Activated CD8-positive, alpha-beta T cell treated with anti-CD3 and anti-CD28 coated beads, Interleukin-2, amount 10 ng/mL, durations not matched to agents 7 days and 5 days (primary cell): ENCODE measurements at regions not wholly inside any gene's neighbourhood (a gene's known extent, or its start where the extent isn't known, plus 50 kb on each side); places are given as distances from the start of the nearest gene placed in this dataset.

Source experiments
- ATAC-seq: fragments of 150-1000 bp; cut with Tn5 transposase; one replicate; pipeline ENCODE4 v1.10.0; 2021; ENCODE audit warnings: moderate library complexity
- CTCF ChIA-PET: fragments of 350-600 bp; sonication (Branson Sonifier 250); formaldehyde crosslinking; loops from one replicate; lab custom pipeline; 2021; ENCODE audit warnings: antibody characterized with exemption; lab: Charles Lee
- POLR2A ChIA-PET: fragments of 350-600 bp; sonication (Branson Sonifier 250); formaldehyde crosslinking; loops from one replicate; lab custom pipeline; 2021; ENCODE audit warnings: antibody characterized with exemption; lab: Charles Lee
- DNase-seq: peaks from one replicate; pipeline ENCODE4 v3.0.0-alpha.2; 2020
- H3K27ac Mint-ChIP-seq: one replicate; pipeline ENCODE4 v1.8.0; 2021; ENCODE audit warnings: mild to moderate bottlenecking, mixed read lengths
- H3K27me3 Mint-ChIP-seq: one replicate; pipeline ENCODE4 v1.8.0; 2021; ENCODE audit warnings: low read depth, mixed read lengths
- H3K36me3 Mint-ChIP-seq: one replicate; pipeline ENCODE4 v1.8.0; 2021; ENCODE audit warnings: low read depth, mixed read lengths
- H3K4me1 Mint-ChIP-seq: one replicate; pipeline ENCODE4 v1.8.0; 2021; ENCODE audit warnings: low read depth, mixed read lengths
- H3K4me3 Mint-ChIP-seq: one replicate; pipeline ENCODE4 v1.8.0; 2021; ENCODE audit warnings: mild to moderate bottlenecking, mixed read lengths
- H3K9me3 Mint-ChIP-seq: one replicate; pipeline ENCODE4 v1.8.0; 2022; ENCODE audit warnings: mixed read lengths; ENCODE audit not compliant: insufficient read depth

- no peak for DNase-seq
- no peak overlapping the region for H3K27ac Mint-ChIP-seq
- ATAC-seq = no peak
- peaks cover 5% of the 10 kb centered on the region for H3K9me3 Mint-ChIP-seq
- no peaks in the 10 kb centered on the region for H3K27me3 Mint-ChIP-seq
- no peaks in the 10 kb centered on the region for H3K36me3 Mint-ChIP-seq
- POLR2A ChIA-PET = no interaction called here
- H3K4me1 Mint-ChIP-seq = no peaks in the 10 kb centered on the region
- CTCF ChIA-PET = no interaction called here
- H3K4me3 Mint-ChIP-seq = no peak overlapping the region
Measured at GRCh38 chr7:144957998-144958397, 122.1 kb upstream of the TPK1 start.

GRCh38 chr7:144955422-144955821, 119.6 kb upstream of the TPK1 start:
- no peak for ATAC-seq
- Mint-ChIP-seq H3K27me3 (no peaks in the 10 kb centered on the region), H3K4me1 (no peaks in the 10 kb centered on the region), H3K9me3 (peaks cover 5% of the 10 kb centered on the region), H3K27ac (no peak overlapping the region), H3K36me3 (no peaks in the 10 kb centered on the region), H3K4me3 (no peak overlapping the region)
- no peak for DNase-seq
- CTCF ChIA-PET = no interaction called here
- POLR2A ChIA-PET = no interaction called here

GRCh38 chr7:144941127-144941526, 105.3 kb upstream of the TPK1 start:
- ATAC-seq (no peak), DNase-seq (no peak)
- no peaks in the 10 kb centered on the region for H3K27me3 Mint-ChIP-seq
- no peaks in the 10 kb centered on the region for H3K36me3 Mint-ChIP-seq
- H3K9me3 Mint-ChIP-seq = no peaks in the 10 kb centered on the region
- no peaks in the 10 kb centered on the region for H3K4me1 Mint-ChIP-seq
- POLR2A ChIA-PET = no interaction called here
- no peak overlapping the region for H3K27ac Mint-ChIP-seq
- H3K4me3 Mint-ChIP-seq = no peak overlapping the region
- CTCF ChIA-PET = no interaction called here

GRCh38 chr7:144937199-144937598, 101.3 kb upstream of the TPK1 start:
- ChIA-PET CTCF (no interaction called here), POLR2A (no interaction called here)
- Mint-ChIP-seq H3K4me1 (no peaks in the 10 kb centered on the region), H3K27ac (no peak overlapping the region), H3K9me3 (no peaks in the 10 kb centered on the region), H3K36me3 (no peaks in the 10 kb centered on the region), H3K4me3 (no peak overlapping the region), H3K27me3 (no peaks in the 10 kb centered on the region)
- ATAC-seq = no peak
- DNase-seq = no peak

GRCh38 chr7:144936314-144936713, 100.5 kb upstream of the TPK1 start:
- CTCF ChIA-PET = no interaction called here
- no peak for DNase-seq
- no peak for ATAC-seq
- POLR2A ChIA-PET = no interaction called here
- H3K9me3 Mint-ChIP-seq = no peaks in the 10 kb centered on the region
- no peaks in the 10 kb centered on the region for H3K36me3 Mint-ChIP-seq
- no peak overlapping the region for H3K27ac Mint-ChIP-seq
- no peaks in the 10 kb centered on the region for H3K27me3 Mint-ChIP-seq
- no peak overlapping the region for H3K4me3 Mint-ChIP-seq
- no peaks in the 10 kb centered on the region for H3K4me1 Mint-ChIP-seq

- H3K27ac Mint-ChIP-seq = no peak overlapping the region
Measured at GRCh38 chr7:144910411-144910810, 74.6 kb upstream of the TPK1 start.

GRCh38 chr7:144908943-144909556, 73.2 kb upstream of the TPK1 start:
- no peak overlapping the region for H3K4me3 Mint-ChIP-seq
- peaks cover 7% of the 10 kb centered on the region for H3K4me1 Mint-ChIP-seq
- POLR2A ChIA-PET = no interaction called here
- no peak for ATAC-seq
- no peaks in the 10 kb centered on the region for H3K27me3 Mint-ChIP-seq
- no peaks in the 10 kb centered on the region for H3K9me3 Mint-ChIP-seq
- no peak for DNase-seq
- no peaks in the 10 kb centered on the region for H3K36me3 Mint-ChIP-seq
- CTCF ChIA-PET = no interaction called here
- no peak overlapping the region for H3K27ac Mint-ChIP-seq

More at GRCh38 chr7:144910411-144910810, 74.6 kb upstream of the TPK1 start:
- DNase-seq (no peak), ATAC-seq (no peak)
- no peaks in the 10 kb centered on the region for H3K9me3 Mint-ChIP-seq
- no peaks in the 10 kb centered on the region for H3K36me3 Mint-ChIP-seq
- H3K27me3 Mint-ChIP-seq = no peaks in the 10 kb centered on the region
- peaks cover 7% of the 10 kb centered on the region for H3K4me1 Mint-ChIP-seq
- POLR2A ChIA-PET = no interaction called here
- H3K4me3 Mint-ChIP-seq = no peak overlapping the region
- CTCF ChIA-PET = no interaction called here

GRCh38 chr7:144908324-144908723, 72.5 kb upstream of the TPK1 start:
- DNase-seq = no peak
- POLR2A ChIA-PET = no interaction called here
- no peak overlapping the region for H3K4me3 Mint-ChIP-seq
- no peaks in the 10 kb centered on the region for H3K27me3 Mint-ChIP-seq
- no peaks in the 10 kb centered on the region for H3K36me3 Mint-ChIP-seq
- H3K27ac Mint-ChIP-seq = no peak overlapping the region
- CTCF ChIA-PET = no interaction called here
- H3K4me1 Mint-ChIP-seq = peaks cover 7% of the 10 kb centered on the region
- no peak for ATAC-seq
- no peaks in the 10 kb centered on the region for H3K9me3 Mint-ChIP-seq

GRCh38 chr7:144907577-144907976, 71.7 kb upstream of the TPK1 start:
- ATAC-seq = no peak
- ChIA-PET CTCF (no interaction called here), POLR2A (no interaction called here)
- Mint-ChIP-seq H3K9me3 (no peaks in the 10 kb centered on the region), H3K27me3 (no peaks in the 10 kb centered on the region), H3K4me3 (no peak overlapping the region), H3K4me1 (peaks cover 7% of the 10 kb centered on the region), H3K27ac (no peak overlapping the region), H3K36me3 (no peaks in the 10 kb centered on the region)
- DNase-seq = no peak

GRCh38 chr7:144903201-144903600, 67.3 kb upstream of the TPK1 start:
- CTCF ChIA-PET = interaction anchor here (1.2 kb wide), 1 partner anchor 11 kb away, joined by 3 read pairs; no protein-coding TSS in a partner anchor
- POLR2A ChIA-PET = no interaction called here
- no peaks in the 10 kb centered on the region for H3K27me3 Mint-ChIP-seq

GRCh38 chr7:144892761-144893160, 56.9 kb upstream of the TPK1 start:
- Mint-ChIP-seq H3K4me1 (no peaks in the 10 kb centered on the region), H3K27ac (no peak overlapping the region), H3K9me3 (no peaks in the 10 kb centered on the region), H3K36me3 (no peaks in the 10 kb centered on the region), H3K27me3 (no peaks in the 10 kb centered on the region), H3K4me3 (no peak overlapping the region)
- ChIA-PET CTCF (no interaction called here), POLR2A (no interaction called here)
- DNase-seq (no peak), ATAC-seq (no peak)

More at GRCh38 chr7:144903201-144903600, 67.3 kb upstream of the TPK1 start:
- H3K36me3 Mint-ChIP-seq = no peaks in the 10 kb centered on the region
- peaks cover 4% of the 10 kb centered on the region for H3K4me1 Mint-ChIP-seq
- no peaks in the 10 kb centered on the region for H3K9me3 Mint-ChIP-seq
- DNase-seq (no peak), ATAC-seq (no peak)
- no peak overlapping the region for H3K4me3 Mint-ChIP-seq
- H3K27ac Mint-ChIP-seq = no peak overlapping the region
